Immature natural killer cell (primary cell): ENCODE measurements at regions not wholly inside any gene's neighbourhood (a gene's known extent, or its start where the extent isn't known, plus 50 kb on each side); places are given as distances from the start of the nearest gene placed in this dataset.

ENCODE experiments used
- DNase-seq, 3 donors: peaks; one replicate each; pipeline ENCODE4 v3.0.0; 2022; ENCODE audit warnings: mixed read lengths in 1 of 3
- H3K27ac Mint-ChIP-seq, 6 donors: one replicate each; pipeline ENCODE4 v1.8.0; 2020; ENCODE audit warnings: mixed read lengths in 6 of 6, mild to moderate bottlenecking in 5 of 6, inconsistent platforms in 4 of 6, moderate library complexity in 3 of 6
- H3K27me3 Mint-ChIP-seq, 3 donors: one replicate each; pipeline ENCODE4 v1.8.0; 2020 to 2021; ENCODE audit warnings: low read depth in 3 of 3, mild to moderate bottlenecking in 3 of 3, mixed read lengths in 3 of 3, moderate library complexity in 3 of 3, inconsistent platforms in 1 of 3
- H3K36me3 Mint-ChIP-seq, 3 donors: one replicate each; pipeline ENCODE4 v1.8.0; 2020; ENCODE audit warnings: mixed read lengths in 3 of 3, inconsistent platforms in 2 of 3, mild to moderate bottlenecking in 2 of 3
- H3K4me1 Mint-ChIP-seq, 2 donors: one replicate each; pipeline ENCODE4 v1.8.0; 2020; ENCODE audit warnings: inconsistent platforms in 2 of 2, mild to moderate bottlenecking in 2 of 2, mixed read lengths in 2 of 2, moderate library complexity in 1 of 2
- H3K4me3 Mint-ChIP-seq, 5 donors: one replicate each; pipeline ENCODE4 v1.8.0; 2020; ENCODE audit warnings: mild to moderate bottlenecking in 5 of 5, mixed read lengths in 5 of 5, inconsistent platforms in 3 of 5, moderate library complexity in 3 of 5
- H3K9me3 Mint-ChIP-seq, 6 donors: one replicate each; pipeline ENCODE4 v1.8.0; 2020; ENCODE audit warnings: mild to moderate bottlenecking in 6 of 6, mixed read lengths in 6 of 6, inconsistent platforms in 4 of 6, moderate library complexity in 3 of 6

DNA sequence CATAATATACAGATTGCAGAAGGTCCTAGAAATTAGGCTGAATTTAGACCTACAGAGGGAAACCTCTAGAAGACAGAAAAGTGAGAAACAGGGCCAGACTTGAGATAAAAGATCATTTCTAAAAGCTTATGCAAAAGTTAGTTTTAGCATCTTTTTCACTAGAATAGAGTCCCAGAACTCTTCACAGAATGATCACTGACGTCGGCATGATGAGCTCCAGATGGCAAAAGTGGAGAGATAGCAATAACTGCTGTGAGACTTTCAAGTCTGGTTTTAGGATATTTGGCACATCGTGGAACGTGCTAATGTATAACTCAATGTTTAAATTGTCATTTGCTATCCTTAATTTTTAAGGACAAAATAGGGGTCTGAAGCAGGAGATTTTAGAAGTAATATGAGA is 1050.7 kb upstream of the CELF4 start:
- Mint-ChIP-seq H3K36me3 (no peaks in the 10 kb centered on the region), H3K27ac (no peak overlapping the region), H3K4me3 (no peak overlapping the region), H3K9me3 (peaks cover 0 to 2% (median 0%) of the 10 kb centered on the region in 6 donors), H3K4me1 (peaks cover 9 to 10% of the 10 kb centered on the region in 2 donors), H3K27me3 (peaks cover 0 to 2% (median 1%) of the 10 kb centered on the region in 3 donors)
- no peak for DNase-seq

DNA sequence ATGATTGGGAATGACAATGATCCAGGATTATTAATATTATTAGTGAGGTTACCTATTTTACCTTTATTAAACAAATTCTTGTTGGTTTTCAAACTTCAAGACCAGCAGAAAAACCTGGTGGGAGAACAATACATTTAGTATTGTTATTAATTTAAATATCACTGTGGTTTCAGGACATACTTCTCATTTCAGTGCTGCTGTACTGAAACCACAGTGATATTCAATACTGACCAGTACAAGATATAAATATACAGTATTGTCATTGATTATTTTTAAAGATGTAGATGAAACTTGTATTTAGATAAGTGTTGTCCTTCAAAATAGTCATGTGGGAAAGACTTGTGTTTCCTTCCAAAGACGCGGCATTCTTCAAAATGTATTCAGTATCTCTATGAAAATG is 1047.3 kb upstream of the CELF4 start:
- peaks cover 31 to 39% of the 10 kb centered on the region in 2 donors for H3K4me1 Mint-ChIP-seq
- H3K27me3 Mint-ChIP-seq = peaks cover 0 to 4% (median 0%) of the 10 kb centered on the region in 3 donors
- H3K9me3 Mint-ChIP-seq = peaks cover 0 to 5% (median 0%) of the 10 kb centered on the region in 6 donors
- H3K36me3 Mint-ChIP-seq = no peaks in the 10 kb centered on the region
- H3K4me3 Mint-ChIP-seq = no peak overlapping the region
- no peak overlapping the region for H3K27ac Mint-ChIP-seq
- DNase-seq = no peak

DNA sequence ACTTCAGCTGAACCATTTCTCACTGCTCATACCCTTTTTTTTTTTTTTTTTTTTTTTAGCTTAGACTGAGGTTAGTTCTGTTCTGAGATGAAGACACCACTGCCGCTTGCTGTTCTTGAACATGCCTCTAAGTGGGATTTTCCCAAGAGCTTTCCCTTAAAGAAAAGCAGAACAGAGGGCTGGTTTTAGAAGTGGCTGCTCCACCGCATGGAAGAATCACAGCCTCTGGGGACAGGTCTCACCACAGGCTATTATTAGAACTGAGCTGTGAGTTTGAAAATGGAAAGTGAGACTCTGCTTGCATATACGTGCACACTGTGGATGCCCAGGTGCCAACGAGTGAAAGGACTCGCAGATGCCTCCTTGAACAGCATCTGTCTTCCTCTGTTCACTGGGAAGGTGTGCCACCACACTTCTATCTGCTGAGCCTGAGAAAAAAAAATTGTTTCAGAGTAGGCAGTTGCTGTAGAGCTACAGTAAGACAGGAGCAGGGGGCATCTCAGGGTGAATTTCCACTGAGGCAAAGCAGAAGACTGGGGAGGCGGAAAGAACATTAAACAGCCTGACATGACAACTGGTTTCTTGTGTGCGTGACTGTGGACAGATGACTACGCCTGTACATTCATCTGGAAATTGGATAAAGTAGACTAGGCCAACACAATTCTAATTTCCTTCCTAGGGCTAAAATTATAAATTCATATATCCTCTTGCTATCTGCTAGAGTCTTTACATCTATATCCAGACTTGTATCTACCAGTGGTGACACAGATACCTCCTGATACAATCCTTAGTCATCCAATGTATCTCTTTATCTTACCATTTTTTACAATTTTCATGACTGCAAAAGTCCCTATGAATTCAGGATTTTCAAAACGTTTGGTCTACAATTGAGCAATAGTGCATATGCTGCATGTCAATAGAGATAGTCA is 1045.7 kb upstream of the CELF4 start:
- no peaks in the 10 kb centered on the region for H3K36me3 Mint-ChIP-seq
- peak; percentile 5 to 23 (median 14) for DNase-seq
- H3K4me3 Mint-ChIP-seq = peak overlapping the region in 4 of 5 donors; percentile 7 to 47 (median 31)
- H3K9me3 Mint-ChIP-seq = peaks cover 0 to 5% (median 0%) of the 10 kb centered on the region in 6 donors
- H3K4me1 Mint-ChIP-seq = peaks cover 31 to 39% of the 10 kb centered on the region in 2 donors
- H3K27me3 Mint-ChIP-seq = peaks cover 0 to 2% (median 0%) of the 10 kb centered on the region in 3 donors
- no peak overlapping the region for H3K27ac Mint-ChIP-seq

DNA sequence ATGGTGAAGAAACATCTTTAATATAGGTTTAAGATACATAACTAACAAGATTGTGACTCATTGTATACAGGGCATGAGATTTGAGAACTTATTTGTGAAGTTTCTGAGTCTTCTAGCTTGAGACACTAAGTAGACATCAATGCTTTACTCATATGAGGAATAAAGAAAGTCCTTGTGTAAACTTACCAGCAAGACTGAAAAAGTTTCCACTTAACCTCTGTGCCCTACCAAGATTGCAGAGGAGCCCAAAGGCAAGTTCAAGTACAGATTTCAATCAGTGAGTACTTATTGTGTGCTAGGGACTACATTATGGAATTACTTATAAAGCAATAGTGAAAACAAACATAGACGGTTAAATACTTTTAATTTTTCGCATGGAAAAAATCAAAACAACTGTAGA is 1041.2 kb upstream of the CELF4 start:
- Mint-ChIP-seq H3K36me3 (peaks cover 0 to 4% (median 0%) of the 10 kb centered on the region in 3 donors), H3K4me3 (no peak overlapping the region), H3K27ac (no peak overlapping the region), H3K9me3 (peaks cover 0 to 8% (median 0%) of the 10 kb centered on the region in 6 donors), H3K4me1 (peaks cover 30 to 34% of the 10 kb centered on the region in 2 donors), H3K27me3 (peaks cover 0 to 2% (median 0%) of the 10 kb centered on the region in 3 donors)
- DNase-seq = no peak

DNA sequence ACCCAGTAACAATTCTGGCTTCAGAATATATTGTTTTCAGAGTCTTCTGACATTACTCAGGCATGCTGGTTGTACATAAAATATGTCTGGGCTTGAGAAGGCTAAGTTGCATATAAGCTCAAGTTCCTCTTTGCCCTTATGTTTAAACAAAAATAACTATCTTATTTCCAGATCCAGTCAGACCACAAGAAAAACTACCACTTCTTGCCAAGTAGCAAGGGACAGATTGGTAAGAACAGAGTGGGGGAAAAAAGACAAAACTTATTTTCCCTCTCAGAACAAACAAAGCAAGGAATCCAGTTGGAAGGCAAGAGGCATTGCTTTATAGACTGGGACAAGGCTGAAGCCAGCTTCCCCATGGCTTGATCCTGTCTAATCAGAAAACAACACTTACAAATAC is 1036.7 kb upstream of the CELF4 start:
- H3K36me3 Mint-ChIP-seq = peaks cover 0 to 4% (median 4%) of the 10 kb centered on the region in 3 donors
- DNase-seq = no peak
- H3K27me3 Mint-ChIP-seq = no peaks in the 10 kb centered on the region
- H3K27ac Mint-ChIP-seq = no peak overlapping the region
- H3K4me3 Mint-ChIP-seq = no peak overlapping the region
- H3K4me1 Mint-ChIP-seq = no peaks in the 10 kb centered on the region
- H3K9me3 Mint-ChIP-seq = peaks cover 0 to 8% (median under 1%) of the 10 kb centered on the region in 6 donors

DNA sequence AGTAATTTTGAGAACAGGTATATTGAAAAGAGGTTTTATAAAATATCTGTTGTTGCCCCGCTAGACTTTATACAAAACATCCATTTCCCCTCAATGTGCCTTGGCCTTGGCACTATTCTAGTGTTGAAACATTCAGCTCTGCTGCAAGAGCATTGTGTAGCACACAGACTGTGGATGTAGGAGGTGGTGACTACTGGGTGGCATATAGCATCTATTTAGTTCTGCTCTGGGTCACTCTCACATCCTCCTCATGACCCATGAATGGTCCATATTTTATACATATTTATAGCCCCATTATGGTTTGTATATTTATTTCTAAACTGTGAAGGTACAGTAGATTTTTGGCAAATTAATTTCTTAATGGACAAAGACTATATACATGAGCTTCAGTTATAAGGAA is 1022.0 kb upstream of the CELF4 start:
- H3K36me3 Mint-ChIP-seq = no peaks in the 10 kb centered on the region
- H3K27me3 Mint-ChIP-seq = peaks cover 0 to 2% (median 0%) of the 10 kb centered on the region in 3 donors
- no peaks in the 10 kb centered on the region for H3K4me1 Mint-ChIP-seq
- H3K4me3 Mint-ChIP-seq = no peak overlapping the region
- no peak overlapping the region for H3K27ac Mint-ChIP-seq
- DNase-seq = no peak
- H3K9me3 Mint-ChIP-seq = no peaks in the 10 kb centered on the region

DNA sequence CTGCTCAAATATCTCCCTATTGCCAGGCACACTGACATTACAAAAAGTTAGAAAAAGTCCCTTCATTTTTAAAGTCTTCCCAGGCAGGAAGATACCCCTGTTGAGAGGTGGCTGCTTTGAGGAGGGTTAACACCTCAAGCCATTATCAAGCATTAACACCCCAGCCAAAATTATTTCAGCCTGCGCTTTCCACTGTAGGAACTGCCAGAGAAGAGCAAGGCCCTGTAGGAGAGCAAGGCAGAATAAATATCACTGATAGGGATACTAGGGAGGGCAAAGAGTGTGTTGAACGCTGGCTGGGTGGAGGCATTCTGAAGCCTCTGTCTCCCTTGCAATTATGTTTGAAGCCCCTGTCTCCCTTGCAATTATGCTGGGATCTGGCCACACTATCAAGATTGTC is 1020.7 kb upstream of the CELF4 start:
- DNase-seq = no peak
- no peaks in the 10 kb centered on the region for H3K9me3 Mint-ChIP-seq
- peaks cover 3 to 8% of the 10 kb centered on the region in 2 donors for H3K4me1 Mint-ChIP-seq
- no peaks in the 10 kb centered on the region for H3K36me3 Mint-ChIP-seq
- H3K27me3 Mint-ChIP-seq = peaks cover 2% of the 10 kb centered on the region in 3 donors
- H3K4me3 Mint-ChIP-seq = no peak overlapping the region
- no peak overlapping the region for H3K27ac Mint-ChIP-seq

DNA sequence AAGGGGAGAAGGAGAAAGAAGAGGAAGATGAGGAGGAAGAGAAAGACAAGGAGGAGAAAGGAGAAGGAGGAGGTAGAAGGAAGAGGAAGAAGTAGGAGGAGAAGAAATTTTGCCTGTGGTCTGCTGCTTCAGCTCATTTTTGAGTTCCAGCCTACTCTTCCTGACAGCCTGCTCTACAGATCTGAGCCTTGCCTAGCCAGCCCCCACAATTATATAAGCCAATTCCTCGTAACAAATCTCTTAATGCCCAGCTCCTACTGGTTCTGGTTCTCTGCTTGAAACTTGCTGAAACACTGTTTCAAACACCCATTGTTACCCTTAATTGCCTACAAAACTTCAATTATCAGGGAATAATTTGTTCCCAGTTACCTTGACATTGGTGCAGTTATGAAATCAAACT is 1014.2 kb upstream of the CELF4 start:
- no peaks in the 10 kb centered on the region for H3K36me3 Mint-ChIP-seq
- H3K4me3 Mint-ChIP-seq = no peak overlapping the region

DNA sequence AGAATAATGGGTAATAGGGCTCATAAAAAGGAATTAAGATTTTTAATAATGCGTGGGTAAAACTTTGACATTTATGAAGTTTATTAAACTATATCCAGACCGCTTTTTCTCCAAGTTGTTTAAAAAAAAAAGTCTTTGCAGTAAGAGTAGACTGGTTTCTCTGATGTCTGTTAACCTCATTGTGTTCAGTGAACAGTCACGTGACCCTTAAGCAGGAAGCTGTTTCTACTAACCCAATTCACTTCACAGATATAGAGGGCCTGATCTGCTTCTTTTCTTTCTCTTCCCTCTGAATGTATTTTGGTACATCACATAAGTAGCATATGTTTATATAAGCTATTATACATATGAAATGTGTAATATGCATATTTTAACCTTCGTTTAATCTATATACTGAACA is 1011.3 kb upstream of the CELF4 start:
- Mint-ChIP-seq H3K9me3 (no peaks in the 10 kb centered on the region), H3K36me3 (no peaks in the 10 kb centered on the region), H3K27me3 (peaks cover 2 to 5% (median 3%) of the 10 kb centered on the region in 3 donors), H3K4me3 (peak overlapping the region; percentile 72 to 85 (median 77)), H3K4me1 (peaks cover 47 to 51% of the 10 kb centered on the region in 2 donors), H3K27ac (peak overlapping the region; percentile 78 to 94 (median 86))
- peak; percentile 36 to 38 (median 38) for DNase-seq

More for the DNA sequence above, 1014.2 kb upstream of the CELF4 start:
- Mint-ChIP-seq H3K27me3 (peaks cover 1 to 4% (median 2%) of the 10 kb centered on the region in 3 donors), H3K9me3 (no peaks in the 10 kb centered on the region), H3K4me1 (peaks cover 44 to 52% of the 10 kb centered on the region in 2 donors), H3K27ac (peak overlapping the region in 4 of 6 donors; percentile 3 to 56 (median 18))
- DNase-seq = no peak

DNA sequence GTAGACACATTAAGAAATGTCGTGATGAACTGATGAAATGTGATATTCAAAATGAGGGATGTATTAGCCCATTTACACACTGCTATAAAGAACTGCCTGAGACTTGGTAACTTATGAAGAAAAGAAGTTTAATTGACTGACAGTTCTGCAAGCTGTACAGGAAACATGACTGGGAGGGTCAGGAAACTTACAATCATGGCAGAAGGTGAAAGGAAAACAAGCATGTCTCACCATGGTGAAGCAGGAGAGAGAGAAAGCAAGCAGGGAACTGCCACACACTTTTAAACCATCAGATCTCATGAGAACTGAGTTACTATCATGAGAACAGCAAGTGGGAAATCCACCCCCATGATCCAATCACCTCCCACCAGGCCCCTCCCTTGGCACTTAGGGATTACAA is 1010.8 kb upstream of the CELF4 start:
- Mint-ChIP-seq H3K9me3 (no peaks in the 10 kb centered on the region), H3K4me1 (peaks cover 44 to 45% of the 10 kb centered on the region in 2 donors), H3K27ac (peak overlapping the region; percentile 78 to 94 (median 86)), H3K36me3 (no peaks in the 10 kb centered on the region), H3K27me3 (peaks cover 0 to 4% (median 3%) of the 10 kb centered on the region in 3 donors), H3K4me3 (peak overlapping the region; percentile 72 to 85 (median 77))
- peak; percentile 27 to 33 (median 31) for DNase-seq

DNA sequence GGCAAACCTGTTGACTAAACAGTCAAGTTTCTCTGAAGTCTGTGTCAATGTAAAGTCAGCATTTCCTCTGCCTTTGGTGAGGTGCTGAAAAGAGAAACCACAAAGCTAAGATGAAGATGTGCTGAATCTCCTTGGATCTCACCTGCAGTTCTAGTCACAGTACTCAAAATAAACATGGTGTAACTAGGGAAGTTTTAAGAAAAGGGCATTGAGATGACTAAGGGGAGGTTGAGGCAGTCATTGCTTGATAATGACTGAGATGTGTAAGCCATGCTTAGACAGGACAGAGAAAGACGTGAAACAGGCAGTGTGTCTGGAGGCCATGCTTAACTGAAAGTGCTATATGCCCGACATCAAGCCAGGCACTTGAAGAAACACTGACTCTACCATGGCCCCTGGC is 1010.0 kb upstream of the CELF4 start:
- Mint-ChIP-seq H3K4me1 (peaks cover 43 to 44% of the 10 kb centered on the region in 2 donors), H3K4me3 (peak overlapping the region; percentile 68 to 85 (median 77)), H3K27me3 (peaks cover 0 to 4% (median 3%) of the 10 kb centered on the region in 3 donors)

DNA sequence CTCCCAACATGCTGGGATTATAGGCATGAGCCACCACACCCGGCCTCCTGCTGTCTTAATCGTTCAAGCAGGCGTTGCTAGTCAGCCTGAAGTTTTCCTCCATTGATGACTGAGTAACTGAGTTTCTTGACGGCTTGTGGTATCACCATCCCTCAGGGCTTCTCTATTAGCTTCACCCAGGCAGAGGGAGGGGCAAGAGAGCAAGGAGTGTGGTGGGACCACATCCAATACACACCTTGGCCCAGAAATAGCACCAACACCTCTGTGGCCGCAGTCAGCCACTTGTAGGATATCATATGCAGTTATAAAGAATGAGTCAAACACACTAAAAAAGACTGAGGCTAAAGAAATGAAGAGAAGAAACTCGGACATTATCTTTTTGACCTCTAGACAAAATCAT is 1009.4 kb upstream of the CELF4 start:
- H3K27me3 Mint-ChIP-seq = peaks cover 0 to 4% (median 3%) of the 10 kb centered on the region in 3 donors
- peak; percentile 44 to 55 (median 53) for DNase-seq
- peak overlapping the region in 4 of 5 donors; percentile 44 to 85 (median 57) for H3K4me3 Mint-ChIP-seq
- peak overlapping the region; percentile 48 to 91 (median 84) for H3K27ac Mint-ChIP-seq
- H3K9me3 Mint-ChIP-seq = no peaks in the 10 kb centered on the region
- H3K4me1 Mint-ChIP-seq = peaks cover 43% of the 10 kb centered on the region in 2 donors
- H3K36me3 Mint-ChIP-seq = no peaks in the 10 kb centered on the region

More for the DNA sequence above, 1010.0 kb upstream of the CELF4 start:
- Mint-ChIP-seq H3K9me3 (no peaks in the 10 kb centered on the region), H3K27ac (peak overlapping the region; percentile 74 to 92 (median 84)), H3K36me3 (no peaks in the 10 kb centered on the region)
- DNase-seq = peak; percentile 22 to 41 (median 27)

DNA sequence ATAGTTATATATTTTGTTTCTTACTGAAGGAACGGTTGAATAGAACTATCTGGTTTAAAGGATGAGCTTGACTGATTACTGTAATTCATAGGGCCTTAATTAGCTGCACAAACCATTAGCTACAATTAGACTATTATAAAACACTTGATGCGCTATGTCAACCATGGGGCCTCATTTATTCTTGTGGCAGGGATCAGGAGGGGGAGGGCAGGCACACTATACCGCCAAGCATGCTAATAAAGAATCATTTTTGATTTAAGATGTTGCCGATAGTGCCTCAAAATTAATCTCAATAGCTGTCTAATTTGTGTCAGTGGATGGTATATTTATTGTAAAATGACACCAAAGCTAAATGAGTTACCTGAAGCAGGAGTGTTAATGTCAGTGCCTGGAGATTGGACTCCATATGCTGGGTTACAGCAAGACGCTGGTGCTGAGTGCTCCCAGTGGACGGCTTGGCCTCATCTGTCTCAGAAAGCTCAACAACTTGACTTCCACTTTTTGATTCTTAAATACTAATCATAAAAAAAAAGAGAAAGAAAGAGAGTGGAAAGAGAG is 1007.0 kb upstream of the CELF4 start:
- peaks cover 0 to 4% (median 3%) of the 10 kb centered on the region in 3 donors for H3K27me3 Mint-ChIP-seq
- H3K4me3 Mint-ChIP-seq = no peak overlapping the region
- peaks cover 29 to 31% of the 10 kb centered on the region in 2 donors for H3K4me1 Mint-ChIP-seq
- no peak for DNase-seq
- H3K36me3 Mint-ChIP-seq = no peaks in the 10 kb centered on the region
- H3K9me3 Mint-ChIP-seq = no peaks in the 10 kb centered on the region
- no peak overlapping the region for H3K27ac Mint-ChIP-seq

DNA sequence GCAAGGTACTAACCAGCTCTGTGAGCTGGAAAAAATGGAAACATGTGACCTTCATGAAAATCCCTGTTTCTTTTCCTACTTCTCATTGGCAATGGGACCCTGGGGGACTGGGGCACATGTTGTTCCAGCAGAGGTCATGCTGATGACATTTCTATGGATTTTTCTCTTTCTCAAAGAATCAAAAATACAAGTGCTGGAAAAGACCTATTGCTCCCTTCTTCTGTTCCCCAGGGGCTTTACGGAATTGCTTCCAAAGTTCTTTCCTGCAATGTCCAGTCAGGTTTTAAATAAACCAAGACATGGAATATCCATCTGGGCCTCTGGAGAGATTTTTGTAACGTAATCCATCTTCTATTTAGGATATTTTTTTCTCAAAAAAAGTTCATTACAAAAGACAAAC is 1006.1 kb upstream of the CELF4 start:
- peaks cover 19 to 21% of the 10 kb centered on the region in 2 donors for H3K4me1 Mint-ChIP-seq
- H3K4me3 Mint-ChIP-seq = no peak overlapping the region

More for the DNA sequence above, 1006.1 kb upstream of the CELF4 start:
- DNase-seq = no peak
- Mint-ChIP-seq H3K27me3 (peaks cover 0 to 7% (median 3%) of the 10 kb centered on the region in 3 donors), H3K36me3 (no peaks in the 10 kb centered on the region), H3K27ac (no peak overlapping the region), H3K9me3 (no peaks in the 10 kb centered on the region)
